ENCODE measurements at regions not wholly inside any gene's neighbourhood (a gene's known extent, or its start where the extent isn't known, plus 50 kb on each side); places are given as distances from the start of the nearest gene placed in this dataset.
"Not testable (repeated sequence)": the region's sequence is repeated elsewhere in the genome, so short reads cannot be mapped to it uniquely, and the experiment has no call there.

- not testable (repeated sequence) for H3K36me3 ChIP-seq (ENCODE audit: control insufficient read depth in 3 of 3, insufficient read depth in 3 of 3, low read length in 3 of 3); H3K27me3 ChIP-seq (ENCODE audit: control insufficient read depth in 3 of 3, insufficient read depth in 3 of 3, low read length in 3 of 3); H3K27ac ChIP-seq (ENCODE audit: low read depth, low read length); H3K4me3 ChIP-seq (ENCODE audit: low read length in 3 of 3); H3K4me1 ChIP-seq (ENCODE audit: control insufficient read depth in 3 of 3, insufficient read depth in 3 of 3, low read length in 3 of 3); H3K9ac ChIP-seq (ENCODE audit: low read depth in 1 of 3, low read length in 3 of 3); H3K9me3 ChIP-seq (ENCODE audit: control insufficient read depth in 3 of 3, low read length in 3 of 3)
Measured at GRCh38 chr3:65133752-65134151, 446.0 kb upstream of the ADAMTS9 start.

GRCh38 chr3:65130782-65131181 is 443.0 kb upstream of the ADAMTS9 start:
- Histone ChIP-seq H3K4me1 (ENCODE audit: control insufficient read depth in 3 of 3, insufficient read depth in 3 of 3, low read length in 3 of 3) (no peaks in the 10 kb centered on the region), H3K27me3 (ENCODE audit: control insufficient read depth in 3 of 3, insufficient read depth in 3 of 3, low read length in 3 of 3) (no peaks in the 10 kb centered on the region), H3K27ac (ENCODE audit: low read depth, low read length) (no peak overlapping the region), H3K4me3 (ENCODE audit: low read length in 3 of 3) (no peak overlapping the region), H3K9ac (ENCODE audit: low read depth in 1 of 3, low read length in 3 of 3) (no peak overlapping the region), H3K36me3 (ENCODE audit: control insufficient read depth in 3 of 3, insufficient read depth in 3 of 3, low read length in 3 of 3) (no peaks in the 10 kb centered on the region), H3K9me3 (ENCODE audit: control insufficient read depth in 3 of 3, low read length in 3 of 3) (no peaks in the 10 kb centered on the region)

GRCh38 chr3:65128346-65128745 is 440.5 kb upstream of the ADAMTS9 start:
- no peaks in the 10 kb centered on the region for H3K27me3 ChIP-seq (ENCODE audit: control insufficient read depth in 3 of 3, insufficient read depth in 3 of 3, low read length in 3 of 3)
- H3K4me1 ChIP-seq (ENCODE audit: control insufficient read depth in 3 of 3, insufficient read depth in 3 of 3, low read length in 3 of 3) = no peaks in the 10 kb centered on the region
- H3K9me3 ChIP-seq (ENCODE audit: control insufficient read depth in 3 of 3, low read length in 3 of 3) = no peaks in the 10 kb centered on the region
- no peaks in the 10 kb centered on the region for H3K36me3 ChIP-seq (ENCODE audit: control insufficient read depth in 3 of 3, insufficient read depth in 3 of 3, low read length in 3 of 3)
- no peak overlapping the region for H3K9ac ChIP-seq (ENCODE audit: low read depth in 1 of 3, low read length in 3 of 3)
- no peak overlapping the region for H3K27ac ChIP-seq (ENCODE audit: low read depth, low read length)
- no peak overlapping the region for H3K4me3 ChIP-seq (ENCODE audit: low read length in 3 of 3)

- no peaks in the 10 kb centered on the region for H3K9me3 ChIP-seq (ENCODE audit: control insufficient read depth in 3 of 3, low read length in 3 of 3)
- no peak overlapping the region for H3K4me3 ChIP-seq (ENCODE audit: low read length in 3 of 3)
- no peak overlapping the region for H3K9ac ChIP-seq (ENCODE audit: low read depth in 1 of 3, low read length in 3 of 3)
- H3K36me3 ChIP-seq (ENCODE audit: control insufficient read depth in 3 of 3, insufficient read depth in 3 of 3, low read length in 3 of 3) = no peaks in the 10 kb centered on the region
- H3K27ac ChIP-seq (ENCODE audit: low read depth, low read length) = no peak overlapping the region
- no peaks in the 10 kb centered on the region for H3K27me3 ChIP-seq (ENCODE audit: control insufficient read depth in 3 of 3, insufficient read depth in 3 of 3, low read length in 3 of 3)
- no peaks in the 10 kb centered on the region for H3K4me1 ChIP-seq (ENCODE audit: control insufficient read depth in 3 of 3, insufficient read depth in 3 of 3, low read length in 3 of 3)
Measured at GRCh38 chr3:65126527-65127410, 439.0 kb upstream of the ADAMTS9 start.

GRCh38 chr3:65120156-65120555 is 432.4 kb upstream of the ADAMTS9 start:
- not testable (repeated sequence) for H3K9ac ChIP-seq (ENCODE audit: low read depth in 1 of 3, low read length in 3 of 3); H3K4me1 ChIP-seq (ENCODE audit: control insufficient read depth in 3 of 3, insufficient read depth in 3 of 3, low read length in 3 of 3); H3K4me3 ChIP-seq (ENCODE audit: low read length in 3 of 3); H3K9me3 ChIP-seq (ENCODE audit: control insufficient read depth in 3 of 3, low read length in 3 of 3); H3K36me3 ChIP-seq (ENCODE audit: control insufficient read depth in 3 of 3, insufficient read depth in 3 of 3, low read length in 3 of 3); H3K27me3 ChIP-seq (ENCODE audit: control insufficient read depth in 3 of 3, insufficient read depth in 3 of 3, low read length in 3 of 3); H3K27ac ChIP-seq (ENCODE audit: low read depth, low read length)

- no peaks in the 10 kb centered on the region for H3K4me1 ChIP-seq (ENCODE audit: control insufficient read depth in 3 of 3, insufficient read depth in 3 of 3, low read length in 3 of 3)
- no peak overlapping the region for H3K27ac ChIP-seq (ENCODE audit: low read depth, low read length)
- no peak overlapping the region for H3K4me3 ChIP-seq (ENCODE audit: low read length in 3 of 3)
- H3K9ac ChIP-seq (ENCODE audit: low read depth in 1 of 3, low read length in 3 of 3) = no peak overlapping the region
- H3K27me3 ChIP-seq (ENCODE audit: control insufficient read depth in 3 of 3, insufficient read depth in 3 of 3, low read length in 3 of 3) = no peaks in the 10 kb centered on the region
- H3K36me3 ChIP-seq (ENCODE audit: control insufficient read depth in 3 of 3, insufficient read depth in 3 of 3, low read length in 3 of 3) = no peaks in the 10 kb centered on the region
- no peaks in the 10 kb centered on the region for H3K9me3 ChIP-seq (ENCODE audit: control insufficient read depth in 3 of 3, low read length in 3 of 3)
Measured at GRCh38 chr3:65118912-65119499, 431.2 kb upstream of the ADAMTS9 start.

GRCh38 chr3:65114041-65114440 is 426.2 kb upstream of the ADAMTS9 start:
- no peak overlapping the region for H3K4me3 ChIP-seq (ENCODE audit: low read length in 3 of 3)
- H3K27me3 ChIP-seq (ENCODE audit: control insufficient read depth in 3 of 3, insufficient read depth in 3 of 3, low read length in 3 of 3) = no peaks in the 10 kb centered on the region
- no peak overlapping the region for H3K27ac ChIP-seq (ENCODE audit: low read depth, low read length)
- no peaks in the 10 kb centered on the region for H3K36me3 ChIP-seq (ENCODE audit: control insufficient read depth in 3 of 3, insufficient read depth in 3 of 3, low read length in 3 of 3)
- H3K9ac ChIP-seq (ENCODE audit: low read depth in 1 of 3, low read length in 3 of 3) = no peak overlapping the region
- H3K4me1 ChIP-seq (ENCODE audit: control insufficient read depth in 3 of 3, insufficient read depth in 3 of 3, low read length in 3 of 3) = no peaks in the 10 kb centered on the region
- H3K9me3 ChIP-seq (ENCODE audit: control insufficient read depth in 3 of 3, low read length in 3 of 3) = no peaks in the 10 kb centered on the region

- H3K27me3 ChIP-seq (ENCODE audit: control insufficient read depth in 3 of 3, insufficient read depth in 3 of 3, low read length in 3 of 3) = no peaks in the 10 kb centered on the region
- H3K36me3 ChIP-seq (ENCODE audit: control insufficient read depth in 3 of 3, insufficient read depth in 3 of 3, low read length in 3 of 3) = no peaks in the 10 kb centered on the region
- no peaks in the 10 kb centered on the region for H3K4me1 ChIP-seq (ENCODE audit: control insufficient read depth in 3 of 3, insufficient read depth in 3 of 3, low read length in 3 of 3)
- H3K9ac ChIP-seq (ENCODE audit: low read depth in 1 of 3, low read length in 3 of 3) = no peak overlapping the region
- H3K9me3 ChIP-seq (ENCODE audit: control insufficient read depth in 3 of 3, low read length in 3 of 3) = no peaks in the 10 kb centered on the region
- no peak overlapping the region for H3K4me3 ChIP-seq (ENCODE audit: low read length in 3 of 3)
- no peak overlapping the region for H3K27ac ChIP-seq (ENCODE audit: low read depth, low read length)
Measured at GRCh38 chr3:65112751-65113300, 425.0 kb upstream of the ADAMTS9 start.

- H3K27me3 ChIP-seq (ENCODE audit: control insufficient read depth in 3 of 3, insufficient read depth in 3 of 3, low read length in 3 of 3) = no peaks in the 10 kb centered on the region
- no peaks in the 10 kb centered on the region for H3K36me3 ChIP-seq (ENCODE audit: control insufficient read depth in 3 of 3, insufficient read depth in 3 of 3, low read length in 3 of 3)
- no peaks in the 10 kb centered on the region for H3K9me3 ChIP-seq (ENCODE audit: control insufficient read depth in 3 of 3, low read length in 3 of 3)
- H3K27ac ChIP-seq (ENCODE audit: low read depth, low read length) = no peak overlapping the region
- H3K9ac ChIP-seq (ENCODE audit: low read depth in 1 of 3, low read length in 3 of 3) = no peak overlapping the region
- H3K4me1 ChIP-seq (ENCODE audit: control insufficient read depth in 3 of 3, insufficient read depth in 3 of 3, low read length in 3 of 3) = no peaks in the 10 kb centered on the region
- H3K4me3 ChIP-seq (ENCODE audit: low read length in 3 of 3) = no peak overlapping the region
Measured at GRCh38 chr3:65110661-65111060, 422.9 kb upstream of the ADAMTS9 start.

GRCh38 chr3:65109966-65110500 is 422.2 kb upstream of the ADAMTS9 start:
- Histone ChIP-seq H3K9ac (ENCODE audit: low read depth in 1 of 3, low read length in 3 of 3) (no peak overlapping the region), H3K27ac (ENCODE audit: low read depth, low read length) (no peak overlapping the region), H3K27me3 (ENCODE audit: control insufficient read depth in 3 of 3, insufficient read depth in 3 of 3, low read length in 3 of 3) (no peaks in the 10 kb centered on the region), H3K9me3 (ENCODE audit: control insufficient read depth in 3 of 3, low read length in 3 of 3) (no peaks in the 10 kb centered on the region), H3K4me3 (ENCODE audit: low read length in 3 of 3) (no peak overlapping the region), H3K36me3 (ENCODE audit: control insufficient read depth in 3 of 3, insufficient read depth in 3 of 3, low read length in 3 of 3) (no peaks in the 10 kb centered on the region), H3K4me1 (ENCODE audit: control insufficient read depth in 3 of 3, insufficient read depth in 3 of 3, low read length in 3 of 3) (no peaks in the 10 kb centered on the region)
